ENCODE measurements at regions not wholly inside any gene's neighbourhood (a gene's known extent, or its start where the extent isn't known, plus 50 kb on each side); places are given as distances from the start of the nearest gene placed in this dataset.
A peak's percentile ranks its signal among the peaks of the same experiment; 100 is the strongest.

- Histone ChIP-seq H3K4ac (replicated peaks; ENCODE audit: insufficient read length, low read depth, low read length) (no peak overlapping the region), H3K4me2 (ENCODE audit: insufficient read depth in 1 of 2, low read depth in 2 of 2, low read length in 2 of 2) (no peak overlapping the region), H3K79me1 (ENCODE audit: low read depth, low read length) (no peaks in the 10 kb centered on the region), H3K18ac (ENCODE audit: extremely low read depth, low read length) (no peak overlapping the region), H3K36me3 (ENCODE audit: control insufficient read depth in 2 of 4, insufficient read depth in 4 of 4, low read length in 3 of 4) (no peaks in the 10 kb centered on the region; a peak in 1 of 8 replicates), H3K23me2 (ENCODE audit: low read depth, low read length) (no peaks in the 10 kb centered on the region; the same call in 1 of the 2 replicates), H4K8ac (ENCODE audit: extremely low read depth, insufficient read depth, low read length) (no peak overlapping the region), H2BK5ac (ENCODE audit: low read depth, low read length) (no peak overlapping the region), H4K20me1 (replicated peaks in 1 of 2; ENCODE audit: control insufficient read depth in 1 of 2, insufficient read depth in 2 of 2, low read length in 2 of 2) (no peaks in the 10 kb centered on the region), H4K5ac (ENCODE audit: insufficient read length, low read depth, low read length) (no peak overlapping the region), H2AK5ac (ENCODE audit: low read depth, low read length) (no peak overlapping the region), H3K14ac (ENCODE audit: insufficient read length) (no peak overlapping the region), H3K4me1 (replicated peaks in 1 of 4; ENCODE audit: control insufficient read depth in 3 of 4, insufficient read depth in 4 of 4, low read length in 3 of 4) (peaks cover 6 to 23% (median 16%) of the 10 kb centered on the region in 4 experiments; a peak in 5 of 7 replicates), H3K27me3 (replicated peaks in 1 of 4; ENCODE audit: control insufficient read depth in 3 of 4, extremely low read depth in 1 of 4, insufficient read depth in 3 of 4, low read length in 3 of 4) (no peaks in the 10 kb centered on the region), H2BK15ac (ENCODE audit: low read length) (0 out of 2 replicates have a peak overlapping the region, but pooled peaks have one; percentile 24), H3K56ac (replicated peaks; ENCODE audit: insufficient read length, low read depth, low read length) (no peak overlapping the region), H3K9me3 (ENCODE audit: insufficient read depth in 2 of 2, low read depth in 1 of 2, low read length in 1 of 2) (no peaks in the 10 kb centered on the region; a peak in 1 of 4 replicates), H2BK20ac (ENCODE audit: low read length) (no peak overlapping the region), H3K27ac (ENCODE audit: low read depth, low read length) (no peak overlapping the region), H2AFZ (ENCODE audit: low read length) (no peak overlapping the region), H3K23ac (ENCODE audit: insufficient read length) (no peak overlapping the region), H3K4me3 (ENCODE audit: extremely low read depth in 1 of 4, insufficient read depth in 2 of 4, low read depth in 3 of 4, low read length in 4 of 4) (no peak overlapping the region), H2BK12ac (ENCODE audit: low read depth, low read length) (no peak overlapping the region), H3K79me2 (ENCODE audit: control insufficient read depth in 1 of 2, insufficient read depth in 2 of 2, low read length in 2 of 2) (no peaks in the 10 kb centered on the region), H4K91ac (replicated peaks; ENCODE audit: insufficient read length, low read length) (no peak overlapping the region), H2BK120ac (replicated peaks; ENCODE audit: low read depth, low read length) (no peak overlapping the region), H3K9ac (replicated peaks in 1 of 4; ENCODE audit: extremely low read depth in 1 of 4, low read depth in 3 of 4, low read length in 3 of 4) (no peak overlapping the region)
- ChIA-PET CTCF (ENCODE audit: partially characterized antibody) (interaction anchor here (1.2 kb wide), 1 partner anchor 13 kb away, joined by 4 read pairs; no protein-coding TSS in a partner anchor), POLR2A (ENCODE audit: partially characterized antibody) (no interaction called here)
- no peak for TF ChIP-seq ATF2 (IDR thresholded peaks at IDR 0.05; ENCODE audit: low read length)
- TF ChIP-seq MAFK (IDR thresholded peaks at IDR 0.05; ENCODE audit: low read depth, low read length): no peak
- TF ChIP-seq CTCF (IDR thresholded peaks at IDR 0.05; ENCODE audit: control extremely low read depth in 1 of 3, insufficient read depth in 1 of 3, low read depth in 1 of 3, low read length in 3 of 3): no peak
- TF ChIP-seq RBBP5 (IDR thresholded peaks at IDR 0.05; ENCODE audit: borderline replicate concordance, low read depth, low read length): no peak
- no peak for TF ChIP-seq NRF1 (IDR thresholded peaks at IDR 0.05; ENCODE audit: low read depth, low read length)
- FAIRE-seq (no peak), DNase-seq (ENCODE audit: low read depth in 1 of 2, low spot score in 2 of 2) (peak in 1 of 2 experiments; percentile 0)
- WGBS, 2 experiments (ENCODE audit: extremely low coverage in 1 of 2, insufficient coverage in 1 of 2, insufficient read length in 1 of 2, insufficient replicate concordance in 2 of 2, low coverage in 1 of 2, low lambda C conversion rate in 2 of 2, missing lambda C conversion rate in 1 of 2): 93% methylated on average over 8 of the region's 8 CpGs; no CpG with 5 or more reads in 1 of the 2 experiments
Measured at GRCh38 chr13:99750951-99751350, 220.6 kb downstream of the ZIC5 start.

Data from H1 (cell line).